PFSK-1 (cell line): ENCODE measurements at regions not wholly inside any gene's neighbourhood (a gene's known extent, or its start where the extent isn't known, plus 50 kb on each side); places are given as distances from the start of the nearest gene placed in this dataset.

Experiments
- POLR2AphosphoS5 ChIP-seq: IDR thresholded peaks from 2 replicates; pipeline ENCODE4 v1.6.1; 2012; ENCODE audit warnings: low read depth, mild to moderate bottlenecking, control low read depth, low read length, moderate library complexity
- SIN3A ChIP-seq: IDR thresholded peaks from 2 replicates; pipeline ENCODE4 v1.6.1; 2012; ENCODE audit warnings: mild to moderate bottlenecking, low read length, moderate library complexity, borderline replicate concordance; ENCODE audit not compliant: insufficient read depth
- TAF1 ChIP-seq: IDR thresholded peaks from 2 replicates; pipeline ENCODE4 v1.6.1; 2012; ENCODE audit warnings: low read length, control low read depth, borderline replicate concordance; ENCODE audit not compliant: insufficient read depth

DNA sequence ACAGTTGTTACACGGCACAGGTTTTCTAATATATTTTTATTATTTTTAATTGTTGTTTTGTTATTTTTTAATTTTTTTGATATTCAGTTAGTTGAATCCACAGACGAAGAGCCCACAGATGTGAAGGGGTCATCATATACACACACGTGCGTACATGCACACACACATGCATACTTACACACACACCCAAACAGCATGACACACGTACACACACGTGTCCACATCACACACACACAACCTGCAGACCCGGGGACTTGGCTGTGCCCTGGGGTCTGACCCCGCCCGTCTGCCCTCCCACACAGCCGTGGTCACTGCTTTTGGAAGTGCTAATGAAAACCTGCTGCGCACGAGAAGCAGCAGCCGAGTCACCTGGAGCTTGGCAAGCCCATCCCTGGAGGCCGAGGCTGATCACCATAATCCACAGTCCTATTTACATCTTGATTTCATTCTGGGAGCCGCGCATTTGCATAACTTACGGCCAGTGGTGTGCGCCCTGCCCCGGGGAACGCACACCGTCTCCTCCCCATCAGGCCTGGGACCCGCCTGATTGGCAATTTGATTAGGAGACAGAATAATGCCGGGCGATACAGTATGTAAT is 110.3 kb downstream of the BRD1 start:
- no peak for TF ChIP-seq TAF1
- TF ChIP-seq SIN3A, result no peak
- no peak for TF ChIP-seq POLR2AphosphoS5
